Testis (tissue), 2 donors: ENCODE measurements at regions not wholly inside any gene's neighbourhood (a gene's known extent, or its start where the extent isn't known, plus 50 kb on each side); places are given as distances from the start of the nearest gene placed in this dataset.

Source experiments
- DNase-seq: peaks from one replicate; pipeline ENCODE4 v3.0.0-alpha.2; 2019
- H3K27ac ChIP-seq, 2 donors: fragments of 200-600 bp; sonication (generic); one replicate each; pipeline ENCODE4 v1.5.1; 2019
- H3K27me3 ChIP-seq: fragments of 200-600 bp; sonication (generic); one replicate; pipeline ENCODE4 v1.5.1; 2019
- H3K36me3 ChIP-seq: fragments of 200-600 bp; sonication (generic); one replicate; pipeline ENCODE4 v1.5.1; 2017; ENCODE audit warnings: low read depth; ENCODE audit errors: missing control alignments
- H3K4me1 ChIP-seq: fragments of 200-600 bp; sonication (generic); one replicate; pipeline ENCODE4 v1.5.1; 2019
- H3K4me3 ChIP-seq, 2 donors: fragments of 200-600 bp; sonication (generic); one replicate each; pipeline ENCODE4 v1.5.1; 2017 to 2019
- H3K9me3 ChIP-seq: fragments of 200-600 bp; sonication (generic); one replicate; pipeline ENCODE4 v1.5.1; 2017
- POLR2A ChIP-seq: fragments of 450-650 bp; IDR thresholded peaks from one replicate; pipeline ENCODE4 v1.6.1; 2017; ENCODE audit warnings: antibody characterized with exemption, mild to moderate bottlenecking, moderate library complexity
- WGBS, 2 donors: methylation state at CpG; one replicate each; pipeline ENCODE4 v1.1.5; 2018; 5-methylcytosine and 5-hydroxymethylcytosine counted together
- intact Hi-C: fragments of 100-400 bp; cut with DNase I; formaldehyde crosslinking; loops from one replicate; pipeline ENCODE4 v1.15.1; 2023; ENCODE audit warnings: low total_unique reads
- TF ChIP-seq, protein P1 (sequence below), 3 experiments: fragments of 450-650 bp in 2 of 3; fragments of 200-600 bp in 1 of 3; sonication (generic) in 1 of 3; IDR thresholded peaks; one replicate each; pipeline ENCODE4 v1.5.1; 2016 to 2019; ENCODE audit warnings: antibody characterized with exemption in 3 of 3, mild to moderate bottlenecking in 2 of 3, moderate library complexity in 1 of 3

DNA sequence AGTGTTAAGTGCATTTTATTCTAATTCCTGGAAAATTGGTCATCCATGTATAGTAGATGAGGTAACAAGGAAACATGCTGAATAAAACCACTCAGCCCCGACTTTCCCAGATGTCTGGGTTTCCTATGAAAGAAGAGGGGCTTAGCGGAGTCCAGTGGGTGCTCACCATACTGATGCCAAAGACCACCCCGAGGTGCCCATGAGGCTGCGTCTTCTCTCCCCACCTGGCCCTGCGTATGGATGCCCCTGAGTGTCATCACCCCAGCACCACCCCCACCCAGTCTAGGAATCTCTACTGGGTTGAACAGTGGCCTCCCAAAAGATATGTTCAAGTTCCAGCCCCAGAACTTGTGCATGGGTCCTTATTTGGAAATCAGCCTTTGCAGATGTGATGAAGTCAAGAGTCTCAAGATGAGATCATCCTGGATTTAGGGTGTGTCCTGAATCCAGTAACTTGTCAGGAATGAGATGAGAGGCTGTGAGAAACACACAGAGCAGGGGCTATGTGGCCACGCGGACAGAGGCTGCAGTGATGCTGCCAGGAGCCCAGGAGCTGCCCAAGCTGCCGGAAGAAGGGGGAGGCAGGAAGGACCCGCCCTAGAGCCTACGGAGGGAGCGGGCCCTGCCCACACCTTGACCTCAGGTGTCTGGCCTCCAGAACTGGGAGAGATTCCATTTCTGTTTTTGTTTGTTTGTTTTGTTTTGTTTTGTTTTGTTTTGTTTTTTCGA, 124.6 kb upstream of the CDH4 start:
- no peaks in the 10 kb centered on the region for H3K9me3 ChIP-seq
- no peaks in the 10 kb centered on the region for H3K27me3 ChIP-seq
- no peaks in the 10 kb centered on the region for H3K4me1 ChIP-seq
- WGBS, 2 donors, result 86 to 87% methylated on average over 12 of the region's 12 CpGs
- H3K27ac ChIP-seq, result no peak overlapping the region
- DNase-seq, result no peak
- intact Hi-C loops, result no loop called here
- no peaks in the 10 kb centered on the region for H3K36me3 ChIP-seq
- TF ChIP-seq, protein P1, sequence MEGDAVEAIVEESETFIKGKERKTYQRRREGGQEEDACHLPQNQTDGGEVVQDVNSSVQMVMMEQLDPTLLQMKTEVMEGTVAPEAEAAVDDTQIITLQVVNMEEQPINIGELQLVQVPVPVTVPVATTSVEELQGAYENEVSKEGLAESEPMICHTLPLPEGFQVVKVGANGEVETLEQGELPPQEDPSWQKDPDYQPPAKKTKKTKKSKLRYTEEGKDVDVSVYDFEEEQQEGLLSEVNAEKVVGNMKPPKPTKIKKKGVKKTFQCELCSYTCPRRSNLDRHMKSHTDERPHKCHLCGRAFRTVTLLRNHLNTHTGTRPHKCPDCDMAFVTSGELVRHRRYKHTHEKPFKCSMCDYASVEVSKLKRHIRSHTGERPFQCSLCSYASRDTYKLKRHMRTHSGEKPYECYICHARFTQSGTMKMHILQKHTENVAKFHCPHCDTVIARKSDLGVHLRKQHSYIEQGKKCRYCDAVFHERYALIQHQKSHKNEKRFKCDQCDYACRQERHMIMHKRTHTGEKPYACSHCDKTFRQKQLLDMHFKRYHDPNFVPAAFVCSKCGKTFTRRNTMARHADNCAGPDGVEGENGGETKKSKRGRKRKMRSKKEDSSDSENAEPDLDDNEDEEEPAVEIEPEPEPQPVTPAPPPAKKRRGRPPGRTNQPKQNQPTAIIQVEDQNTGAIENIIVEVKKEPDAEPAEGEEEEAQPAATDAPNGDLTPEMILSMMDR (IDR thresholded peaks at IDR 0.05), result no peak
- no peak for TF ChIP-seq POLR2A
- no peak overlapping the region for H3K4me3 ChIP-seq

DNA sequence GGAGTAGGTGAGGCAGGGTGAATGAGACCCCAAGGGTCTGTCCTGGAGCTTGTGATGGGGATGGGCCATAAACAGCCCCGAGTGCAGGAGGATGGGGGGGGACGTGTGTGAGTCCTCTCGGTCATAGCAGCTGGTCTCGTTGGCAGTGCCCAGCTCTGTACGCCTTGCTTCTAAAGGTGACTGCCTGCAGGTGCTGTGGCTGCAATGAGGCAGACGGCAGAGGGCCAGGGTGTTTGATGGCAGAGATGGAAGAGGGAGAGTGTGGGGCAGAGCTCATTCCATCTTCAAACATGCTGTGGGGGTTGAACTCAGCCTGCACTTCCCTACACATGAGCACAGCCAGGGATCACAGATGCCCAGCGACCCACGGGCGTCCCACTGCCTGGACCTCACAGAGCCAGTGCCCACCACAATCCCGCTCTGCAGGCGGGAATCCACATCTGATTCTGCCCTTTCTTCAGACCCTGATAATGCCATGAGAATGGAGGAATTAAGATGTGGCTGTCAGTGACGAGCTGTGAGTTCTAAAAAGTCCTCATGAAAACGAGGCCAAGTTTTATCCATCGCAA, 123.3 kb upstream of the CDH4 start:
- intact Hi-C loops, result no loop called here
- WGBS, 2 donors, result 75 to 79% methylated on average over 13 to 14 of the region's 14 CpGs

DNA sequence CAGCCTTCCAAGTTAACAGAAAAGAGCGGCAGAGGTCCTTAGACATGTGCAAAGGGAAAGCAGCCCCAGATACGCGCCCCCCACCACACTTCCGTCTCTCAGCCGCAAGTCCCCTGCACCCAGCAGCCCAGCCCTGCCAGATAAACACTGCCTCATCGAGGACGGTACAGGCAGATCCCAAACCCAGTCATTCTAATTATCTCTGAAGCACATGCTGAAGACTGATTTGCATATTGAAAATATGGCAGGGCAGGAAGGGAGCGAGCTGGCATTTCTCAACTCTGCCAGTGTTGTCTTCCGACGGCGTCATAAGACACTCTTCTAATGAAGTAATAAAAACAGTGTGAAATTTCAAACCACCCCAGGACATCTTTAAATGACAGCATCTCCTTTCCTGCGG, 122.8 kb upstream of the CDH4 start:
- TF ChIP-seq POLR2A, result no peak
- TF ChIP-seq, protein P1 (IDR thresholded peaks at IDR 0.05), result no peak
- Histone ChIP-seq H3K36me3 (no peaks in the 10 kb centered on the region), H3K4me1 (no peaks in the 10 kb centered on the region), H3K4me3 (no peak overlapping the region), H3K9me3 (no peaks in the 10 kb centered on the region), H3K27me3 (no peaks in the 10 kb centered on the region), H3K27ac (no peak overlapping the region)
- WGBS, 2 donors, result 44 to 59% methylated on average over 12 of the region's 12 CpGs
- DNase-seq, result no peak
- intact Hi-C loops, result no loop called here

More for the DNA sequence above, 123.3 kb upstream of the CDH4 start:
- Histone ChIP-seq H3K4me1 (no peaks in the 10 kb centered on the region), H3K27ac (no peak overlapping the region), H3K36me3 (no peaks in the 10 kb centered on the region), H3K4me3 (no peak overlapping the region), H3K9me3 (no peaks in the 10 kb centered on the region), H3K27me3 (no peaks in the 10 kb centered on the region)
- DNase-seq, result no peak
- TF ChIP-seq, protein P1 (IDR thresholded peaks at IDR 0.05), result no peak
- no peak for TF ChIP-seq POLR2A

DNA sequence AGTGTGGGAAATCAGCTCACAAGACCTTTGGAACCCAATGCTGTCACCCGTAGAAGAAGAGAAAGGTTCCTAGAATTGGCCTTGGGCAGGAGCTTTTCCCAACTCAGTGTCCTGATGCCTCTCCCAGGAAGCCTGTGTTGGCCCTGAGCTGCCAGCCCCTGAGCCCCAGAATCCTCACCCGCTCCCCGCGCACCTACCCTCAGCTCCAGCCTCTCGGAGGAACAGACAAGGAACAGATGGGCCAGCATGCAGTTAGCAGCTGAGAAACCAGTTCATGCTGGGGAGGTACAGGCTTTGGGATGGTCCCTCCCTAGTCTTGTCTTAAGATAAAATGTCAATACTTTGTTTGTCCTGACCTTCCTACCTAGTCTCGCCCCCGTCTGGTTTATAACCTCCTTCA, 121.9 kb upstream of the CDH4 start:
- no peaks in the 10 kb centered on the region for H3K36me3 ChIP-seq
- intact Hi-C loops, result no loop called here
- 78 to 82% methylated on average over 6 to 7 of the region's 7 CpGs for WGBS, 2 donors
- H3K4me3 ChIP-seq, result no peak overlapping the region
- H3K27ac ChIP-seq, result no peak overlapping the region
- H3K4me1 ChIP-seq, result no peaks in the 10 kb centered on the region
- no peak for DNase-seq
- H3K9me3 ChIP-seq, result no peaks in the 10 kb centered on the region
- H3K27me3 ChIP-seq, result no peaks in the 10 kb centered on the region
- no peak for TF ChIP-seq POLR2A
- TF ChIP-seq, protein P1 (IDR thresholded peaks at IDR 0.05), result no peak

DNA sequence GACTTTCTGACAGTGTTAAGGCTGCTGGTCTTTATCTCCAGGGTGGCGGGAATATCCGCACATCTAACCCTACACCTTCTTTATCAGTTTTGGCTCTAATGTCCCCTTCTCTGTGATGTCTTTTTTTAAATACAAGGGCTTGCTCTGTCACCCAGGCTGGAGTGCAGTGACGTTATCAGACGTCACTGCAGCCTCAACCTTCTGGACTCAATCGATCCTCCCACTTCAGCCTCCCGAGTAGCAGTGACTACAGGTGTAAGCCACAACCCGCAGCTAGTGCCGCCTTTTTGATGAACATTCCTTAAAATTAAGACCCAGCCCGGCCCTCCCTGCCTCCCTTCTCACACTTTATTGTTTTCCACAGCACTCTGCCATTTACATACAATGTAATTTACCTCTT, 120.1 kb upstream of the CDH4 start:
- 82 to 88% methylated on average over 9 of the region's 9 CpGs for WGBS, 2 donors
- H3K27me3 ChIP-seq, result no peaks in the 10 kb centered on the region
- intact Hi-C loops, result no loop called here
- no peak overlapping the region for H3K27ac ChIP-seq
- TF ChIP-seq, protein P1 (IDR thresholded peaks at IDR 0.05), result no peak
- TF ChIP-seq POLR2A, result no peak
- no peak overlapping the region for H3K4me3 ChIP-seq
- H3K36me3 ChIP-seq, result no peaks in the 10 kb centered on the region
- no peaks in the 10 kb centered on the region for H3K9me3 ChIP-seq
- DNase-seq, result no peak
- H3K4me1 ChIP-seq, result no peaks in the 10 kb centered on the region
